Lower leg skin (tissue), 4 donors: ENCODE measurements at regions not wholly inside any gene's neighbourhood (a gene's known extent, or its start where the extent isn't known, plus 50 kb on each side); places are given as distances from the start of the nearest gene placed in this dataset.

Experiments
- DNase-seq, 2 donors: peaks; one replicate each; pipeline ENCODE4 v3.0.0-alpha.2; 2019; ENCODE audit warnings: low spot score in 2 of 2
- H3K4me3 ChIP-seq: fragments of 200-600 bp; sonication (generic); 2 replicates; pipeline ENCODE4 v1.5.1; 2017; ENCODE audit warnings: mild to moderate bottlenecking, low read depth; ENCODE audit not compliant: poor library complexity, severe bottlenecking
- CTCF ChIP-seq, 3 donors: fragments of 450-650 bp; IDR thresholded peaks; one replicate each; pipeline ENCODE4 v1.5.1; 2016; ENCODE audit warnings: antibody characterized with exemption in 3 of 3, mild to moderate bottlenecking in 3 of 3, moderate library complexity in 2 of 3
- POLR2A ChIP-seq, 2 donors: fragments of 450-650 bp; IDR thresholded peaks; one replicate each; pipeline ENCODE4 v1.6.1; 2016 to 2017; ENCODE audit warnings: antibody characterized with exemption in 2 of 2, mild to moderate bottlenecking in 1 of 2, moderate library complexity in 1 of 2
- WGBS, 2 donors: methylation state at CpG; one replicate each; pipeline ENCODE4 v1.1.5; 2018; 5-methylcytosine and 5-hydroxymethylcytosine counted together
- intact Hi-C: fragments of 100-400 bp; cut with DNase I; formaldehyde crosslinking; loops from one replicate; pipeline ENCODE4 v1.15.0; 2023; ENCODE audit warnings: low total_unique reads

GRCh38 chr3:70818145-70818544 lies 505.7 kb upstream of the MDFIC2 start:
- H3K4me3 ChIP-seq = no peak overlapping the region
- no peak for DNase-seq
- WGBS, 2 donors = 91 to 92% methylated on average over 2 of the region's 2 CpGs
- intact Hi-C loops = no loop called here
- TF ChIP-seq CTCF (IDR thresholded peaks at IDR 0.05) (no peak), POLR2A (IDR thresholded peaks at IDR 0.05) (no peak)

GRCh38 chr3:70816346-70816745 lies 503.9 kb upstream of the MDFIC2 start:
- intact Hi-C loops = loop anchor here (2.0 kb wide), 1 partner anchor 26 kb away; no protein-coding TSS in a partner anchor
- 84 to 90% methylated on average over 3 of the region's 3 CpGs for WGBS, 2 donors
- TF ChIP-seq CTCF (IDR thresholded peaks at IDR 0.05) (no peak), POLR2A (IDR thresholded peaks at IDR 0.05) (no peak)
- H3K4me3 ChIP-seq = no peak overlapping the region
- DNase-seq = no peak

- TF ChIP-seq POLR2A (IDR thresholded peaks at IDR 0.05) (no peak), CTCF (IDR thresholded peaks at IDR 0.05) (no peak)
- 63 to 66% methylated on average over 4 of the region's 4 CpGs for WGBS, 2 donors
- intact Hi-C loops = loop anchor here (2.0 kb wide), 1 partner anchor 27 kb away; no protein-coding TSS in a partner anchor
Measured at GRCh38 chr3:70815817-70816216, 503.4 kb upstream of the MDFIC2 start.

GRCh38 chr3:70813311-70813710 lies 500.9 kb upstream of the MDFIC2 start:
- no peak overlapping the region for H3K4me3 ChIP-seq
- intact Hi-C loops = no loop called here
- no peak for DNase-seq
- no peak for TF ChIP-seq POLR2A (IDR thresholded peaks at IDR 0.05)
- TF ChIP-seq CTCF (IDR thresholded peaks at IDR 0.05) = no peak
- 77 to 83% methylated on average over 3 of the region's 3 CpGs for WGBS, 2 donors

More at GRCh38 chr3:70815817-70816216, 503.4 kb upstream of the MDFIC2 start:
- DNase-seq = no peak
- no peak overlapping the region for H3K4me3 ChIP-seq

GRCh38 chr3:70811880-70812279 lies 499.4 kb upstream of the MDFIC2 start:
- WGBS, 2 donors = 23 to 26% methylated on average over 2 of the region's 2 CpGs
- no peak overlapping the region for H3K4me3 ChIP-seq
- intact Hi-C loops = no loop called here
- peak in 1 of 2 donors; percentile 60 for DNase-seq
- no peak for TF ChIP-seq CTCF (IDR thresholded peaks at IDR 0.05)
- TF ChIP-seq POLR2A (IDR thresholded peaks at IDR 0.05) = no peak

- TF ChIP-seq POLR2A (IDR thresholded peaks at IDR 0.05) (no peak), CTCF (IDR thresholded peaks at IDR 0.05) (no peak)
- intact Hi-C loops = no loop called here
- WGBS, 2 donors = 88 to 97% methylated on average over 1 of the region's 1 CpG
Measured at GRCh38 chr3:70808881-70809280, 496.4 kb upstream of the MDFIC2 start.

More at GRCh38 chr3:70808881-70809280, 496.4 kb upstream of the MDFIC2 start:
- H3K4me3 ChIP-seq = no peak overlapping the region
- DNase-seq = no peak
